H1 (cell line): ENCODE measurements at regions not wholly inside any gene's neighbourhood (a gene's known extent, or its start where the extent isn't known, plus 50 kb on each side); places are given as distances from the start of the nearest gene placed in this dataset.

Source experiments
- CTCF ChIA-PET: fragments of 300-600 bp; sonication (Branson Sonifier 250); formaldehyde crosslinking; loops from one replicate; lab custom pipeline; 2021; ENCODE audit not compliant: partially characterized antibody; lab: Charles Lee
- POLR2A ChIA-PET: fragments of 300-600 bp; sonication (Branson Sonifier 250); formaldehyde crosslinking; loops from one replicate; lab custom pipeline; 2021; ENCODE audit warnings: inconsistent platforms; ENCODE audit not compliant: partially characterized antibody; lab: Charles Lee
- DNase-seq, 2 experiments: peaks; one replicate each; pipeline versions ENCODE4 v3.0.0 to v3.0.0-alpha.2; 2010 to 2022; ENCODE audit warnings: low spot score in 2 of 2, low read depth in 1 of 2, mixed read lengths in 1 of 2
- FAIRE-seq: peaks from 2 replicates; lab custom pipeline; 2011; peaks lifted over from hg19 to GRCh38; lab: Jason Lieb, UNC
- H2AFZ ChIP-seq: 2 replicates; pipeline ENCODE4 v1.8.1; 2012; ENCODE audit warnings: low read length, inconsistent platforms
- H2AK5ac ChIP-seq: 2 replicates; pipeline ENCODE4 v1.6.1; 2013; ENCODE audit warnings: low read depth, low read length
- H2BK120ac ChIP-seq: replicated peaks from 2 replicates; pipeline ENCODE3; 2013; ENCODE audit warnings: low read depth, low read length, inconsistent platforms
- H2BK12ac ChIP-seq: 2 replicates; pipeline ENCODE4 v1.6.1; 2013; ENCODE audit warnings: low read depth, low read length
- H2BK15ac ChIP-seq: 2 replicates; pipeline ENCODE4 v1.6.1; 2013; ENCODE audit warnings: low read length
- H2BK20ac ChIP-seq: 2 replicates; pipeline ENCODE4 v1.6.1; 2013; ENCODE audit warnings: low read length
- H2BK5ac ChIP-seq: 2 replicates; pipeline ENCODE4 v1.6.1; 2013; ENCODE audit warnings: low read depth, low read length
- H3K14ac ChIP-seq: 2 replicates; pipeline ENCODE4 v1.6.1; 2013; ENCODE audit warnings: inconsistent platforms; ENCODE audit not compliant: insufficient read length
- H3K18ac ChIP-seq: 2 replicates; pipeline ENCODE4 v1.6.1; 2013; ENCODE audit warnings: low read length; ENCODE audit errors: extremely low read depth
- H3K23ac ChIP-seq: 2 replicates; pipeline ENCODE4 v1.6.1; 2013; ENCODE audit warnings: inconsistent platforms; ENCODE audit not compliant: insufficient read length
- H3K23me2 ChIP-seq: 2 replicates; pipeline ENCODE4 v1.6.1; 2013; ENCODE audit warnings: low read depth, low read length
- H3K27ac ChIP-seq: 2 replicates; pipeline ENCODE4 v1.6.1; 2011; ENCODE audit warnings: low read depth, low read length, inconsistent platforms
- H3K27me3 ChIP-seq, 4 experiments: replicated peaks in 1 of 4; 1 replicate in 1 of 4; 2 replicates in 3 of 4; pipeline versions ENCODE4 v1.6.1 to v1.8.1; 2011 to 2013; ENCODE audit warnings: low read length in 3 of 4, mild to moderate bottlenecking in 3 of 4, inconsistent platforms in 2 of 4, mixed read lengths in 2 of 4, moderate library complexity in 1 of 4; ENCODE audit not compliant: control insufficient read depth in 3 of 4, insufficient read depth in 3 of 4; ENCODE audit errors: extremely low read depth in 1 of 4
- H3K36me3 ChIP-seq, 4 experiments: 2 replicates each; pipeline versions ENCODE4 v1.6.1 to v1.8.1; 2011 to 2013; ENCODE audit warnings: mild to moderate bottlenecking in 4 of 4, low read length in 3 of 4, moderate library complexity in 2 of 4, control low read depth in 1 of 4, inconsistent platforms in 1 of 4; ENCODE audit not compliant: insufficient read depth in 4 of 4, control insufficient read depth in 2 of 4
- H3K4ac ChIP-seq: replicated peaks from 2 replicates; pipeline ENCODE3; 2013; ENCODE audit warnings: low read length, low read depth, mixed read lengths, inconsistent platforms; ENCODE audit not compliant: insufficient read length
- H3K4me1 ChIP-seq, 4 experiments: replicated peaks in 1 of 4; 1 replicate in 1 of 4; 2 replicates in 3 of 4; pipeline versions ENCODE4 v1.6.1 to v1.8.1; 2011 to 2013; ENCODE audit warnings: low read length in 3 of 4, inconsistent platforms in 2 of 4, mixed read lengths in 1 of 4; ENCODE audit not compliant: insufficient read depth in 4 of 4, control insufficient read depth in 3 of 4
- H3K4me2 ChIP-seq, 2 experiments: 2 replicates each; pipeline versions ENCODE4 v1.6.1 to v1.8.1; 2011 to 2013; ENCODE audit warnings: low read depth in 2 of 2, low read length in 2 of 2, control low read depth in 1 of 2, inconsistent platforms in 1 of 2, mild to moderate bottlenecking in 1 of 2; ENCODE audit not compliant: insufficient read depth in 1 of 2
- H3K4me3 ChIP-seq, 4 experiments: fragments of 200-600, 300-600 bp in 1 of 4; sonication (generic), shearing (Covaris generic), sonication (Bioruptor Twin) in 1 of 4; 2 replicates each; pipeline versions ENCODE4 v1.5.1 to v1.8.1; 2011 to 2016; ENCODE audit warnings: low read length in 4 of 4, low read depth in 3 of 4, control low read depth in 2 of 4, inconsistent platforms in 2 of 4, mild to moderate bottlenecking in 2 of 4, mixed read lengths in 1 of 4, moderate library complexity in 1 of 4; ENCODE audit not compliant: insufficient read depth in 2 of 4; ENCODE audit errors: extremely low read depth in 1 of 4
- H3K56ac ChIP-seq: replicated peaks from 2 replicates; pipeline ENCODE3; 2013; ENCODE audit warnings: low read depth, mild to moderate bottlenecking, mixed read lengths, low read length, inconsistent platforms; ENCODE audit not compliant: insufficient read length
- H3K79me1 ChIP-seq: 2 replicates; pipeline ENCODE4 v1.6.1; 2013; ENCODE audit warnings: low read depth, low read length, control low read depth
- H3K79me2 ChIP-seq, 2 experiments: 2 replicates each; pipeline versions ENCODE4 v1.6.1 to v1.8.1; 2012 to 2013; ENCODE audit warnings: low read length in 2 of 2, mild to moderate bottlenecking in 2 of 2, inconsistent platforms in 1 of 2; ENCODE audit not compliant: insufficient read depth in 2 of 2, control insufficient read depth in 1 of 2
- H3K9ac ChIP-seq, 4 experiments: replicated peaks in 1 of 4; 1 replicate in 1 of 4; 2 replicates in 3 of 4; pipeline versions ENCODE4 v1.6.1 to v1.8.1; 2011 to 2013; ENCODE audit warnings: low read depth in 3 of 4, low read length in 3 of 4, control low read depth in 2 of 4, mild to moderate bottlenecking in 2 of 4, moderate library complexity in 2 of 4, inconsistent platforms in 1 of 4; ENCODE audit errors: extremely low read depth in 1 of 4
- H3K9me3 ChIP-seq, 2 experiments: 2 replicates each; pipeline versions ENCODE4 v1.6.1 to v1.8.1; 2012 to 2013; ENCODE audit warnings: mild to moderate bottlenecking in 2 of 2, moderate library complexity in 2 of 2, control low read depth in 1 of 2, inconsistent platforms in 1 of 2, low read depth in 1 of 2, low read length in 1 of 2, mixed read lengths in 1 of 2; ENCODE audit not compliant: insufficient read depth in 2 of 2
- H4K20me1 ChIP-seq, 2 experiments: replicated peaks in 1 of 2; 2 replicates each; pipeline versions ENCODE3 to v1.8.1; 2011 to 2013; ENCODE audit warnings: inconsistent platforms in 2 of 2, low read length in 2 of 2, mild to moderate bottlenecking in 1 of 2; ENCODE audit not compliant: insufficient read depth in 2 of 2, control insufficient read depth in 1 of 2
- H4K5ac ChIP-seq: 2 replicates; pipeline ENCODE4 v1.6.1; 2013; ENCODE audit warnings: low read length, low read depth, mixed read lengths, inconsistent platforms; ENCODE audit not compliant: insufficient read length
- H4K8ac ChIP-seq: 2 replicates; pipeline ENCODE4 v1.8.0; 2013; ENCODE audit warnings: mild to moderate bottlenecking, moderate library complexity, low read length, inconsistent platforms; ENCODE audit not compliant: insufficient read depth; ENCODE audit errors: extremely low read depth
- H4K91ac ChIP-seq: replicated peaks from 2 replicates; pipeline ENCODE3; 2013; ENCODE audit warnings: low read length, mixed read lengths, inconsistent platforms; ENCODE audit not compliant: insufficient read length
- ASH2L ChIP-seq: fragments of 200-600, 300-600 bp; sonication (generic); IDR thresholded peaks from one replicate; pipeline ENCODE4 v1.7.1; 2017; ENCODE audit warnings: low read length
- SIRT6 ChIP-seq: IDR thresholded peaks from one replicate; pipeline ENCODE4 v1.7.1; 2012; ENCODE audit warnings: low read length, inconsistent platforms
- WGBS, 2 experiments: shearing (Covaris generic) in 1 of 2; methylation state at CpG; one replicate each; pipeline versions ENCODE4 v1.1.6 to v1.1.7; 2013 to 2015; ENCODE audit warnings: low lambda C conversion rate in 2 of 2, mixed read lengths in 2 of 2, inconsistent platforms in 1 of 2, low coverage in 1 of 2, missing lambda C conversion rate in 1 of 2; ENCODE audit not compliant: insufficient replicate concordance in 2 of 2, insufficient coverage in 1 of 2, insufficient read length in 1 of 2; ENCODE audit errors: extremely low coverage in 1 of 2, missing lambda C conversion rate in 1 of 2; 5-methylcytosine and 5-hydroxymethylcytosine counted together

DNA sequence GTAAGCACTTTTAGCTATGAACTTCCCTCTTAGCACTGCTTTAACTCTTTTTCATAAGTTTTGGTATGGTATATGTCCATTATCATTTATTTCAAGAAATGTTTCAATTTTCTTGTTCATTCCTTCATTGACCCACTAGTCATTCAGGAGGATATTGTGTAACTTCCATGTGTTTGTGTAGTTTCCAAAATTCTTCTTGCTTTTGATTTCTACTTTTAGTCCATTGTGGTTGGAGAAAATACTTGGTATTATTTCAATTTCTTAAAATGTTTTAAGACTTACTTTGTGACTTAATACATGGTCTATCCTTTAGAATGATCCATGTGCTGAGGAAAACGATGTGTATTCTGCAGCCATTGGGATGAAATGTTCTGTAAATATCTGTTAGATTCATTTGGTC lies 176.5 kb downstream of the CENPW start:
- H4K5ac ChIP-seq: no peak overlapping the region
- DNase-seq: no peak
- H3K56ac ChIP-seq: no peak overlapping the region
- no peaks in the 10 kb centered on the region for H3K23me2 ChIP-seq
- no peak overlapping the region for H2BK120ac ChIP-seq
- H3K4ac ChIP-seq: no peak overlapping the region
- no peak for FAIRE-seq
- H3K27ac ChIP-seq: no peak overlapping the region
- no peak overlapping the region for H2AFZ ChIP-seq
- H4K20me1 ChIP-seq: no peaks in the 10 kb centered on the region
- no peaks in the 10 kb centered on the region for H3K79me2 ChIP-seq
- H2BK15ac ChIP-seq: no peak overlapping the region
- H3K18ac ChIP-seq: no peak overlapping the region
- H2BK20ac ChIP-seq: no peak overlapping the region
- ChIA-PET POLR2A (no interaction called here), CTCF (no interaction called here)
- WGBS, 2 experiments: 95% methylated on average over 1 of the region's 1 CpG; no CpG with 5 or more reads in 1 of the 2 experiments
- no peaks in the 10 kb centered on the region for H3K27me3 ChIP-seq
- H4K91ac ChIP-seq: no peak overlapping the region
- H4K8ac ChIP-seq: no peak overlapping the region
- no peaks in the 10 kb centered on the region for H3K4me1 ChIP-seq
- no peak overlapping the region for H3K4me2 ChIP-seq
- H3K23ac ChIP-seq: no peak overlapping the region
- TF ChIP-seq SIRT6: no peak
- TF ChIP-seq ASH2L: no peak
- H3K4me3 ChIP-seq: no peak overlapping the region
- H3K36me3 ChIP-seq: no peaks in the 10 kb centered on the region
- H2BK12ac ChIP-seq: no peak overlapping the region
- H2BK5ac ChIP-seq: no peak overlapping the region
- H3K9ac ChIP-seq: no peak overlapping the region
- no peaks in the 10 kb centered on the region for H3K9me3 ChIP-seq
- no peak overlapping the region for H2AK5ac ChIP-seq
- no peaks in the 10 kb centered on the region for H3K79me1 ChIP-seq
- H3K14ac ChIP-seq: no peak overlapping the region
